ENCODE measurements at regions not wholly inside any gene's neighbourhood (a gene's known extent, or its start where the extent isn't known, plus 50 kb on each side); places are given as distances from the start of the nearest gene placed in this dataset.
"Not testable (repeated sequence)": the region's sequence is repeated elsewhere in the genome, so short reads cannot be mapped to it uniquely, and the experiment has no call there.

GRCh38 chr14:35956376-35957085, 130.4 kb downstream of the BRMS1L start:
- no peak overlapping the region for H2AFZ ChIP-seq (ENCODE audit: low read length)
- no peak overlapping the region for H3K9ac ChIP-seq (ENCODE audit: insufficient read depth, low read length)
- no peaks in the 10 kb centered on the region for H3K79me2 ChIP-seq (ENCODE audit: control insufficient read depth, insufficient read depth, low read length)
- no peaks in the 10 kb centered on the region for H3K36me3 ChIP-seq (ENCODE audit: control insufficient read depth, insufficient read depth, low read length)
- TF ChIP-seq, protein P1, sequence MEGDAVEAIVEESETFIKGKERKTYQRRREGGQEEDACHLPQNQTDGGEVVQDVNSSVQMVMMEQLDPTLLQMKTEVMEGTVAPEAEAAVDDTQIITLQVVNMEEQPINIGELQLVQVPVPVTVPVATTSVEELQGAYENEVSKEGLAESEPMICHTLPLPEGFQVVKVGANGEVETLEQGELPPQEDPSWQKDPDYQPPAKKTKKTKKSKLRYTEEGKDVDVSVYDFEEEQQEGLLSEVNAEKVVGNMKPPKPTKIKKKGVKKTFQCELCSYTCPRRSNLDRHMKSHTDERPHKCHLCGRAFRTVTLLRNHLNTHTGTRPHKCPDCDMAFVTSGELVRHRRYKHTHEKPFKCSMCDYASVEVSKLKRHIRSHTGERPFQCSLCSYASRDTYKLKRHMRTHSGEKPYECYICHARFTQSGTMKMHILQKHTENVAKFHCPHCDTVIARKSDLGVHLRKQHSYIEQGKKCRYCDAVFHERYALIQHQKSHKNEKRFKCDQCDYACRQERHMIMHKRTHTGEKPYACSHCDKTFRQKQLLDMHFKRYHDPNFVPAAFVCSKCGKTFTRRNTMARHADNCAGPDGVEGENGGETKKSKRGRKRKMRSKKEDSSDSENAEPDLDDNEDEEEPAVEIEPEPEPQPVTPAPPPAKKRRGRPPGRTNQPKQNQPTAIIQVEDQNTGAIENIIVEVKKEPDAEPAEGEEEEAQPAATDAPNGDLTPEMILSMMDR (conservative IDR thresholded peaks at IDR 0.05 in 1 of 2, IDR thresholded peaks at IDR 0.05 in 1 of 2; ENCODE audit: low read depth in 1 of 2, low read length in 2 of 2): no peak
- TF ChIP-seq EZH2 (IDR thresholded peaks at IDR 0.05; ENCODE audit: low read length, missing control alignments): no peak
- H3K4me2 ChIP-seq (ENCODE audit: extremely low read depth, insufficient read depth, low read length): no peak overlapping the region
- H3K9me3 ChIP-seq (ENCODE audit: control insufficient read depth, insufficient read depth, low read depth, low read length): no peaks in the 10 kb centered on the region
- no peak overlapping the region for H3K27ac ChIP-seq (ENCODE audit: insufficient read depth, low read length)
- H4K20me1 ChIP-seq (ENCODE audit: control insufficient read depth, extremely low read depth, insufficient read depth, low read length): no peaks in the 10 kb centered on the region
- no peaks in the 10 kb centered on the region for H3K27me3 ChIP-seq (ENCODE audit: control insufficient read depth, insufficient read depth, low read length)
- DNase-seq (ENCODE audit: low read depth in 2 of 2): no peak
- no peak overlapping the region for H3K4me3 ChIP-seq (replicated peaks in 1 of 4; ENCODE audit: control extremely low read depth in 1 of 4, insufficient read depth in 1 of 4, low read depth in 3 of 4, low read length in 4 of 4)
- no peaks in the 10 kb centered on the region for H3K4me1 ChIP-seq (ENCODE audit: control insufficient read depth, extremely low read depth, insufficient read depth, low read length)

DNA sequence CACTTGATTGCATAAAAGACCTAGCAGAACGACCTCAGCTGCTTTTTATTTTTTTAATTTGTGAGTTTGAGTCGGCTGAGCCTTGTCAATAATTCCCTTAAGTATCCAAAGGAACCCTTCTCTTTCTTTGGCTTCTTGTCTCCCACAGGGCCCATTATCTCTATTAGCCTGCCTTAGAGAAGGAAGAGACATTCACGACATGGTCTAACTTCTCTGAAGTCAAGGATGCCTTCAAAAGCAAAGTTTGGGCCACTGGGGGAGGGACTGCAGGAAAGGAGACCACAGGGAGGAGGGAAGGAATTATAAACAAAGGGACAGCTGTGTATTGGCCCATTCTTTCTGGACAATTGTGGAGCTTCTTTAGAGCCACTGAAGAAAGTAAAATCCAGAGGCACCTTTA, 126.4 kb downstream of the BRMS1L start:
- Histone ChIP-seq H3K79me2 (ENCODE audit: control insufficient read depth, insufficient read depth, low read length) (no peaks in the 10 kb centered on the region), H2AFZ (ENCODE audit: low read length) (no peak overlapping the region), H3K4me3 (replicated peaks in 1 of 4; ENCODE audit: control extremely low read depth in 1 of 4, insufficient read depth in 1 of 4, low read depth in 3 of 4, low read length in 4 of 4) (no peak overlapping the region), H3K9ac (ENCODE audit: insufficient read depth, low read length) (no peak overlapping the region), H3K36me3 (ENCODE audit: control insufficient read depth, insufficient read depth, low read length) (no peaks in the 10 kb centered on the region), H3K27ac (ENCODE audit: insufficient read depth, low read length) (no peak overlapping the region), H3K9me3 (ENCODE audit: control insufficient read depth, insufficient read depth, low read depth, low read length) (no peaks in the 10 kb centered on the region), H4K20me1 (ENCODE audit: control insufficient read depth, extremely low read depth, insufficient read depth, low read length) (no peaks in the 10 kb centered on the region), H3K4me2 (ENCODE audit: extremely low read depth, insufficient read depth, low read length) (no peak overlapping the region), H3K27me3 (ENCODE audit: control insufficient read depth, insufficient read depth, low read length) (no peaks in the 10 kb centered on the region), H3K4me1 (ENCODE audit: control insufficient read depth, extremely low read depth, insufficient read depth, low read length) (no peaks in the 10 kb centered on the region)
- TF ChIP-seq EZH2 (IDR thresholded peaks at IDR 0.05; ENCODE audit: low read length, missing control alignments): no peak
- TF ChIP-seq, protein P1 (conservative IDR thresholded peaks at IDR 0.05 in 1 of 2, IDR thresholded peaks at IDR 0.05 in 1 of 2; ENCODE audit: low read depth in 1 of 2, low read length in 2 of 2): no peak
- DNase-seq (ENCODE audit: low read depth in 2 of 2): no peak

DNA sequence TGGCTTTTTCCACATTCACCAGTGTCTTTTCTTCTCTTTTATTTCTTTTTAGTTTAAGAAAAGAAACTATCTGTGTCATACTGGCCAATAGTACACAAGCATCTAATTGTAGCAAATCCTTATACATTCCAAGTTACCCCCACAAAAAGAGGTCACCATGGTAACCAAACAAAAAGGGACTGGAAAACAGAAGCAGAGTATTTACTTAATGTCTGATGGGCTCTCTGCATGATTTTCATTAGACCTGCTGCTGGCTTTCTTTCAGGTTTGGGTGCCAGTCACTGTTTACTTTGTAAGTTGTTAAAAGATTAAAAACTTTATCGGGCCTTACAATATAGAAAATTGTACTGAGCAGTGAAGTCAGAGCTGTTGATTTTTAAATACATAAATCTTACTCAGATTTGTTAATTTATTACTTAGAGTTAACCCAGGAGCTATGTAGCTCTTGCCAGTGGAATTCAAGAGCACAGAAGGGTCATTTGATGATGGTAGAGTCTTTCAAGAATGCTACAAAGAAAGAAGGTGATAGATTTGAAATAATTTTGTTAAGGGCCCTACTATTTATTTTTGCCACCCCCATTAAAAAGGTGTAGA, 123.9 kb downstream of the BRMS1L start:
- Histone ChIP-seq H3K9me3 (ENCODE audit: control insufficient read depth, insufficient read depth, low read depth, low read length) (no peaks in the 10 kb centered on the region), H3K9ac (ENCODE audit: insufficient read depth, low read length) (no peak overlapping the region), H4K20me1 (ENCODE audit: control insufficient read depth, extremely low read depth, insufficient read depth, low read length) (no peaks in the 10 kb centered on the region), H3K4me1 (ENCODE audit: control insufficient read depth, extremely low read depth, insufficient read depth, low read length) (no peaks in the 10 kb centered on the region), H3K4me3 (replicated peaks in 1 of 4; ENCODE audit: control extremely low read depth in 1 of 4, insufficient read depth in 1 of 4, low read depth in 3 of 4, low read length in 4 of 4) (no peak overlapping the region), H3K79me2 (ENCODE audit: control insufficient read depth, insufficient read depth, low read length) (no peaks in the 10 kb centered on the region), H3K4me2 (ENCODE audit: extremely low read depth, insufficient read depth, low read length) (no peak overlapping the region), H3K36me3 (ENCODE audit: control insufficient read depth, insufficient read depth, low read length) (no peaks in the 10 kb centered on the region), H3K27me3 (ENCODE audit: control insufficient read depth, insufficient read depth, low read length) (no peaks in the 10 kb centered on the region), H2AFZ (ENCODE audit: low read length) (no peak overlapping the region), H3K27ac (ENCODE audit: insufficient read depth, low read length) (no peak overlapping the region)
- DNase-seq (ENCODE audit: low read depth in 2 of 2): peak in 1 of 2 donors; percentile 14
- TF ChIP-seq, protein P1 (conservative IDR thresholded peaks at IDR 0.05 in 1 of 2, IDR thresholded peaks at IDR 0.05 in 1 of 2; ENCODE audit: low read depth in 1 of 2, low read length in 2 of 2): no peak
- TF ChIP-seq EZH2 (IDR thresholded peaks at IDR 0.05; ENCODE audit: low read length, missing control alignments): no peak

- H3K36me3 ChIP-seq (ENCODE audit: control insufficient read depth, insufficient read depth, low read length); H3K4me1 ChIP-seq (ENCODE audit: control insufficient read depth, extremely low read depth, insufficient read depth, low read length); DNase-seq (ENCODE audit: low read depth in 2 of 2); H3K9me3 ChIP-seq (ENCODE audit: control insufficient read depth, insufficient read depth, low read depth, low read length); H3K79me2 ChIP-seq (ENCODE audit: control insufficient read depth, insufficient read depth, low read length); H2AFZ ChIP-seq (ENCODE audit: low read length); H3K27ac ChIP-seq (ENCODE audit: insufficient read depth, low read length); H3K9ac ChIP-seq (ENCODE audit: insufficient read depth, low read length); H4K20me1 ChIP-seq (ENCODE audit: control insufficient read depth, extremely low read depth, insufficient read depth, low read length); H3K27me3 ChIP-seq (ENCODE audit: control insufficient read depth, insufficient read depth, low read length); H3K4me2 ChIP-seq (ENCODE audit: extremely low read depth, insufficient read depth, low read length); H3K4me3 ChIP-seq (replicated peaks in 1 of 4; ENCODE audit: control extremely low read depth in 1 of 4, insufficient read depth in 1 of 4, low read depth in 3 of 4, low read length in 4 of 4): not testable (repeated sequence)
Measured at GRCh38 chr14:35947983-35948382, 121.8 kb downstream of the BRMS1L start.

Measured in fibroblast of lung (primary cell).